Thyroid gland (tissue), 4 donors: ENCODE measurements at regions not wholly inside any gene's neighbourhood (a gene's known extent, or its start where the extent isn't known, plus 50 kb on each side); places are given as distances from the start of the nearest gene placed in this dataset.
"Not testable (repeated sequence)": the region's sequence is repeated elsewhere in the genome, so short reads cannot be mapped to it uniquely, and the experiment has no call there.

ENCODE experiments used
- DNase-seq, 2 donors: peaks; one replicate each; pipeline ENCODE4 v3.0.0-alpha.2; 2019
- H3K27ac ChIP-seq, 3 donors: fragments of 200-600 bp; sonication (generic); 1 replicate in 2 of 3; 2 replicates in 1 of 3; pipeline ENCODE4 v1.5.1; 2016 to 2019; ENCODE audit warnings: mild to moderate bottlenecking in 1 of 3, moderate library complexity in 1 of 3
- H3K27me3 ChIP-seq: fragments of 200-600 bp; sonication (generic); one replicate; pipeline ENCODE4 v1.5.1; 2019
- H3K36me3 ChIP-seq, 2 donors: fragments of 200-600 bp; sonication (generic); one replicate each; pipeline ENCODE4 v1.5.1; 2016 to 2019
- H3K4me1 ChIP-seq, 2 donors: fragments of 200-600 bp; sonication (generic); one replicate each; pipeline ENCODE4 v1.5.1; 2017 to 2019
- H3K4me3 ChIP-seq, 3 donors: fragments of 200-600 bp; sonication (generic); replicated peaks in 1 of 3; 1 replicate in 2 of 3; 2 replicates in 1 of 3; pipeline ENCODE4 v1.5.1; 2016; ENCODE audit warnings: mild to moderate bottlenecking in 1 of 3
- H3K9me3 ChIP-seq: fragments of 200-600 bp; sonication (generic); one replicate; pipeline ENCODE4 v1.5.1; 2017
- CTCF ChIP-seq, 6 experiments: fragments of 200-600 bp in 3 of 6; fragments of 450-650 bp in 3 of 6; sonication (generic) in 3 of 6; IDR thresholded peaks; one replicate each; pipeline ENCODE4 v1.5.1; 2016 to 2019; ENCODE audit warnings: antibody characterized with exemption in 6 of 6, mild to moderate bottlenecking in 2 of 6, inconsistent platforms in 1 of 6, moderate library complexity in 1 of 6
- POLR2A ChIP-seq, 2 donors: fragments of 450-650 bp; IDR thresholded peaks; one replicate each; pipeline ENCODE4 v1.6.1; 2017; ENCODE audit warnings: antibody characterized with exemption in 2 of 2, mild to moderate bottlenecking in 2 of 2, moderate library complexity in 1 of 2
- WGBS, 2 donors: methylation state at CpG; one replicate each; pipeline ENCODE4 v1.1.5; 2017; 5-methylcytosine and 5-hydroxymethylcytosine counted together
- intact Hi-C: fragments of 100-400 bp; cut with DNase I; formaldehyde crosslinking; loops from one replicate; pipeline ENCODE4 v1.15.1; 2023

DNA sequence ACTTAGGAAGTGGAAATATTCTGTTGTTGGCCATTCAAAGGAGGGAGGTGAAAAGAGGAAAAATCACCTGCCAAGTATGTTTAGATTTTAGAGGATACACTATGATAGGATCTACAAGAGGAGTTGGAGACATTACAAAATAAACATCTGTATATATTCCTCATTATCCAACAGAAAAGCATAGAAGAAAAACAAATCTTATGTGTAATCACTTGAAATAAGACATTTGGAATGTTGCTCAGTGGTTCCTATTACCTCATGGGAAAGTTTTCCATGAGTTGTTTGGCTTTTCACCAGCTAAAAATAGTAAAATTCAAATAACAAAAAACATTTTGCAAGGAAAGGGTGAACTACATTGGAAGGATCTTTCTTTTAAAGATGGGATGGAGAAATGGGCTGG is 76.7 kb upstream of the CARMIL1 start:
- Histone ChIP-seq H3K4me3 (no peak overlapping the region), H3K36me3 (no peaks in the 10 kb centered on the region), H3K9me3 (no peaks in the 10 kb centered on the region), H3K27ac (no peak overlapping the region), H3K4me1 (no peaks in the 10 kb centered on the region), H3K27me3 (no peaks in the 10 kb centered on the region)
- TF ChIP-seq CTCF (IDR thresholded peaks at IDR 0.05) (no peak), POLR2A (IDR thresholded peaks at IDR 0.05) (no peak)
- intact Hi-C loops = no loop called here
- DNase-seq = no peak

GRCh38 chr6:25205629-25206028 is 73.5 kb upstream of the CARMIL1 start:
- Histone ChIP-seq H3K36me3 (no peaks in the 10 kb centered on the region), H3K4me3 (no peak overlapping the region), H3K9me3 (no peaks in the 10 kb centered on the region), H3K27ac (no peak overlapping the region), H3K4me1 (no peaks in the 10 kb centered on the region), H3K27me3 (no peaks in the 10 kb centered on the region)
- DNase-seq = no peak
- intact Hi-C loops = no loop called here
- no peak for TF ChIP-seq POLR2A (IDR thresholded peaks at IDR 0.05)
- no peak for TF ChIP-seq CTCF (IDR thresholded peaks at IDR 0.05)

GRCh38 chr6:25207453-25208155 is 71.6 kb upstream of the CARMIL1 start:
- H3K36me3 ChIP-seq, intact Hi-C loops, H3K9me3 ChIP-seq, DNase-seq, H3K27ac ChIP-seq, H3K4me3 ChIP-seq, H3K4me1 ChIP-seq, H3K27me3 ChIP-seq: not testable (repeated sequence)
- 42 to 44% methylated on average over 2 to 5 of the region's 5 CpGs for WGBS, 2 donors

DNA sequence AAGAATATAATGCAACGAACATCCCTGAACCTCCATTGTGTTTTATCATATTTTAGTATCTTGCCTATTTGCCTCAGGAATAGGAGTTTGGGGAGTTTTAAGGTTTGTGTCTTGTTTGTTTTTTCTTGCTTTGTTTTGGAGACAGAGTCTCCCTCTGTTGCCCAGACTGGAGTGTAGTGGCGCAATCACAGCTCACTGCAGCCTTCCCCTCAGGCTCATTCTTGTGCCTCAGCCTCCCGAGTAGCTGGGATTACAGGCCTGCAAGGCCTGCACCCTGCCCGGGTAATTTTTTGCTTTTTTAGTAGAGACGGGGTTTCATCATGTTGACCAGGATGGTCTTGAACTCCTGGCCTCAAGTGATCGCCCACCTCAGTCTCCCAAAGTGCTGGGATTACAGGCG is 63.3 kb upstream of the CARMIL1 start:
- H3K27ac ChIP-seq = no peak overlapping the region
- H3K36me3 ChIP-seq = no peaks in the 10 kb centered on the region
- H3K4me1 ChIP-seq = peaks cover under 1 to 6% of the 10 kb centered on the region in 2 donors
- H3K9me3 ChIP-seq = no peaks in the 10 kb centered on the region
- H3K4me3 ChIP-seq = no peak overlapping the region
- intact Hi-C loops = no loop called here
- TF ChIP-seq CTCF (IDR thresholded peaks at IDR 0.05) (no peak), POLR2A (IDR thresholded peaks at IDR 0.05) (no peak)
- no peak for DNase-seq
- WGBS, 2 donors = 90 to 96% methylated on average over 7 of the region's 7 CpGs
- no peaks in the 10 kb centered on the region for H3K27me3 ChIP-seq

- no peaks in the 10 kb centered on the region for H3K9me3 ChIP-seq
- H3K27ac ChIP-seq = no peak overlapping the region
- 100% methylated on average over 2 of the region's 2 CpGs for WGBS, 2 donors
- H3K27me3 ChIP-seq = no peaks in the 10 kb centered on the region
- no peak for TF ChIP-seq POLR2A (IDR thresholded peaks at IDR 0.05)
- no peak for TF ChIP-seq CTCF (IDR thresholded peaks at IDR 0.05)
- H3K4me1 ChIP-seq = peaks cover 3 to 18% of the 10 kb centered on the region in 2 donors
- DNase-seq = no peak
- intact Hi-C loops = no loop called here
- H3K36me3 ChIP-seq = no peaks in the 10 kb centered on the region
- no peak overlapping the region for H3K4me3 ChIP-seq
These were observed 61.9 kb upstream of the CARMIL1 start for GRCh38 chr6:25217302-25217701.

- no peak for DNase-seq
- Histone ChIP-seq H3K9me3 (no peaks in the 10 kb centered on the region), H3K4me3 (no peak overlapping the region), H3K36me3 (no peaks in the 10 kb centered on the region), H3K4me1 (peaks cover 3 to 21% of the 10 kb centered on the region in 2 donors), H3K27me3 (no peaks in the 10 kb centered on the region), H3K27ac (no peak overlapping the region)
- 89 to 90% methylated on average over 3 of the region's 3 CpGs for WGBS, 2 donors
- no peak for TF ChIP-seq CTCF (IDR thresholded peaks at IDR 0.05)
- TF ChIP-seq POLR2A (IDR thresholded peaks at IDR 0.05) = no peak
- intact Hi-C loops = no loop called here
These were observed 61.3 kb upstream of the CARMIL1 start for GRCh38 chr6:25217829-25218228.
